ENCODE measurements at regions not wholly inside any gene's neighbourhood (a gene's known extent, or its start where the extent isn't known, plus 50 kb on each side); places are given as distances from the start of the nearest gene placed in this dataset.

DNA sequence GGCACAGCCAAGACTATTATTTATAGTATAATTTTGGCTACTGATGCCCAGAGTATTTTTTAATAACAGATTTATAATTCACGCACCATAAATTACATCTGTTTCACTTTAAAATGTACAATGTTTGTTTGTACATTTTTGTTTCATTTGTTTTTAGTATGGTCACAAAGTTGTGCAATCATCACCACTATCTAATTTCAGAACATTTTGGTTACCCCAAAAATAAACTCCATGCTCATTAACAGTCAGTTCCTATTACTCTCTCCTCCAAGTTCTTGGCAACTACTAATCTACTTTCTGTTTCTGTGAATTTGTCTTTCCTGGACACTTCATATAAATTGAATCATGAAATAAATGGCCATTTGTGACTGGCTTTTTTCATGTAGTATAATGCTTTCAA lies 176.7 kb downstream of the SH3BGRL start:
- Histone ChIP-seq H3K27me3 (ENCODE audit: control insufficient read depth, insufficient read depth, low read length) (no peaks in the 10 kb centered on the region), H3K9ac (no peak overlapping the region), H2AFZ (no peak overlapping the region), H3K9me3 (ENCODE audit: control insufficient read depth, low read length) (no peaks in the 10 kb centered on the region), H3K4me2 (ENCODE audit: low read length) (no peak overlapping the region), H3K36me3 (ENCODE audit: control insufficient read depth, insufficient read depth, low read length) (no peaks in the 10 kb centered on the region), H3K79me2 (no peaks in the 10 kb centered on the region), H3K27ac (no peak overlapping the region), H3K4me3 (ENCODE audit: low read depth, low read length) (no peak overlapping the region), H3K4me1 (no peaks in the 10 kb centered on the region)
- TF ChIP-seq, protein P1, sequence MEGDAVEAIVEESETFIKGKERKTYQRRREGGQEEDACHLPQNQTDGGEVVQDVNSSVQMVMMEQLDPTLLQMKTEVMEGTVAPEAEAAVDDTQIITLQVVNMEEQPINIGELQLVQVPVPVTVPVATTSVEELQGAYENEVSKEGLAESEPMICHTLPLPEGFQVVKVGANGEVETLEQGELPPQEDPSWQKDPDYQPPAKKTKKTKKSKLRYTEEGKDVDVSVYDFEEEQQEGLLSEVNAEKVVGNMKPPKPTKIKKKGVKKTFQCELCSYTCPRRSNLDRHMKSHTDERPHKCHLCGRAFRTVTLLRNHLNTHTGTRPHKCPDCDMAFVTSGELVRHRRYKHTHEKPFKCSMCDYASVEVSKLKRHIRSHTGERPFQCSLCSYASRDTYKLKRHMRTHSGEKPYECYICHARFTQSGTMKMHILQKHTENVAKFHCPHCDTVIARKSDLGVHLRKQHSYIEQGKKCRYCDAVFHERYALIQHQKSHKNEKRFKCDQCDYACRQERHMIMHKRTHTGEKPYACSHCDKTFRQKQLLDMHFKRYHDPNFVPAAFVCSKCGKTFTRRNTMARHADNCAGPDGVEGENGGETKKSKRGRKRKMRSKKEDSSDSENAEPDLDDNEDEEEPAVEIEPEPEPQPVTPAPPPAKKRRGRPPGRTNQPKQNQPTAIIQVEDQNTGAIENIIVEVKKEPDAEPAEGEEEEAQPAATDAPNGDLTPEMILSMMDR (IDR thresholded peaks at IDR 0.05) = no peak

DNA sequence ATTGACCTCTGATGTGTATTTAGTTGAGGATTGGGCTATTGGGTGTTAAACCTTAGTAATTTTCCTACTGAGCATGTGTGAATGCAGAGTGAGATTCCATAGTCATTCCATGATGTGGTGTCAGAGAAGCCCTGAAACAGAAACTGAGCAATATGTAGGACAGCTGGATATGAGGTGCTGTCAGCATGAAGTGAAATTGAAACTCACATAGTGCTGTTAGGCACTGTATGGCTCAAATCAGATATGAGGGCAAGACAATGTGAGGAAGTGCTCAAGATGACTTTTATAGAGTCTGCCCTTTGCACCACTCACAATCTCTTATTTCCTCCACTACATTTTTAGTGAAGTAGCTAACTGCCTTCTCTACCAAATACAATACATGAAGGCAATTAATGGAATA lies 188.3 kb downstream of the SH3BGRL start:
- Histone ChIP-seq H3K4me1 (no peaks in the 10 kb centered on the region), H3K36me3 (ENCODE audit: control insufficient read depth, insufficient read depth, low read length) (no peaks in the 10 kb centered on the region), H3K4me3 (ENCODE audit: low read depth, low read length) (no peak overlapping the region), H3K79me2 (no peaks in the 10 kb centered on the region), H3K4me2 (ENCODE audit: low read length) (no peak overlapping the region), H3K9ac (no peak overlapping the region), H2AFZ (no peak overlapping the region), H3K27me3 (ENCODE audit: control insufficient read depth, insufficient read depth, low read length) (no peaks in the 10 kb centered on the region), H3K9me3 (ENCODE audit: control insufficient read depth, low read length) (no peaks in the 10 kb centered on the region), H3K27ac (no peak overlapping the region)
- TF ChIP-seq, protein P1 (IDR thresholded peaks at IDR 0.05) = no peak

DNA sequence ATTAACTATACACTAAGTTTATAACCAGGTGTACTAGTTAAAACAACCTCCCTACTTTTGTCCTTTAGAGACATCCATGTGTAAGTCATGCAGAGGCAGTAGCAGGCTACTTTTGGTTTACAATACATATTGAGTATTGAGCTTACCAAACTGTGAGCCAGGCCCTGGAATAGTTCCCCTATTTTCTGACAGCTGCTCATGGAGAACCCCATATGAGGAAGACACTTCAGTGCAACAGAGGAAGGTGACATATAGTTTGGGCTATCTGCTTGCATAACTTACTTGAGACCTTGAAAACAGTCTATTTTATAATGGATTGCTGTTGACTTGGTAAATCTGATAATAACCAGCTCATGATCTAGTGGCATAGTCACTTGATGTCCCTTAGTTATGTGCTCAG lies 190.5 kb downstream of the SH3BGRL start:
- Histone ChIP-seq H3K9ac (no peak overlapping the region), H3K4me2 (ENCODE audit: low read length) (no peak overlapping the region), H2AFZ (no peak overlapping the region), H3K4me3 (ENCODE audit: low read depth, low read length) (no peak overlapping the region), H3K9me3 (ENCODE audit: control insufficient read depth, low read length) (no peaks in the 10 kb centered on the region), H3K36me3 (ENCODE audit: control insufficient read depth, insufficient read depth, low read length) (no peaks in the 10 kb centered on the region), H3K27me3 (ENCODE audit: control insufficient read depth, insufficient read depth, low read length) (no peaks in the 10 kb centered on the region), H3K27ac (no peak overlapping the region), H3K79me2 (no peaks in the 10 kb centered on the region), H3K4me1 (no peaks in the 10 kb centered on the region)
- TF ChIP-seq, protein P1 (IDR thresholded peaks at IDR 0.05) = no peak

DNA sequence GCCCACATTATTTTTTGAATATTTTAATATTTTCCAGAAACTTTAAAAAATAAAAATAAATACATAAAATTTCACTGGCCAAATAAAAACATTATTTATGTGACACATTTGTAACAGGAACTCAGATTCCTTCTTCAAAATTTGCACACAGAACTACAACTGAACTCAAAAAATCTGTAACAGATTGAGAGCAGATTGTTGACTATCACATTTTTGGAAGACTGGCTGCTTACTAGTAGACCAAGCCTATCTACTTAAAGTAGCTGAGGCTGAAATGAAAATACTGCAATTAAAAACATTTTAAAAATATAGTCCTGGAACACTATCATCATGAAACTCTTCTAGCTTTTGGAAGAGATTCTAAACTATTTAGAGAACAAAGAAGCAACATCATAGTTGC lies 203.9 kb downstream of the SH3BGRL start:
- no peaks in the 10 kb centered on the region for H3K79me2 ChIP-seq

DNA sequence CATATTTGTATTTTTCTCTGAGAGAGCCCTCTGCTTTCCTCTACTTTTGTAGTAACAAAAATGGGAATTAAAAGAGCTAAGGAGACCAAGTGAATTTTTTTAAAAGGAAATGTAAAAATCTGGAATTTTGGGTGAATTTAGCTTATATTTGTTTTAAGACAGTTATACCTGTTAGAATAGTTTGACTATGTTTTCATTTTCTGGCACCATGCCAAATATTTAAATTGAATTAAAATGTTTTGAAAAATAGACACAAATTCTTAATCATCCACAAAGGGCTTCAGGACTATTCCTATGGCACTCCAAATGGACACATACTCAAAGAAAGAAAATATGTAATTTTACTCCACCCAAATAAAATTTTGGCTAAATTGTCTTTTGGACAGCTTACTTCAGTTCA lies 209.6 kb downstream of the SH3BGRL start:
- H3K4me1 ChIP-seq = no peaks in the 10 kb centered on the region
- TF ChIP-seq, protein P1 (IDR thresholded peaks at IDR 0.05) = no peak
- no peaks in the 10 kb centered on the region for H3K79me2 ChIP-seq
- no peak overlapping the region for H3K9ac ChIP-seq
- H3K36me3 ChIP-seq (ENCODE audit: control insufficient read depth, insufficient read depth, low read length) = no peaks in the 10 kb centered on the region
- no peak overlapping the region for H3K4me3 ChIP-seq (ENCODE audit: low read depth, low read length)
- no peak overlapping the region for H3K27ac ChIP-seq
- no peaks in the 10 kb centered on the region for H3K9me3 ChIP-seq (ENCODE audit: control insufficient read depth, low read length)
- no peak overlapping the region for H3K4me2 ChIP-seq (ENCODE audit: low read length)
- no peaks in the 10 kb centered on the region for H3K27me3 ChIP-seq (ENCODE audit: control insufficient read depth, insufficient read depth, low read length)
- no peak overlapping the region for H2AFZ ChIP-seq

More for the DNA sequence above, 203.9 kb downstream of the SH3BGRL start:
- TF ChIP-seq, protein P1 (IDR thresholded peaks at IDR 0.05) = no peak
- Histone ChIP-seq H3K4me1 (no peaks in the 10 kb centered on the region), H3K9ac (no peak overlapping the region), H3K9me3 (ENCODE audit: control insufficient read depth, low read length) (no peaks in the 10 kb centered on the region), H3K4me2 (ENCODE audit: low read length) (no peak overlapping the region), H2AFZ (no peak overlapping the region), H3K27me3 (ENCODE audit: control insufficient read depth, insufficient read depth, low read length) (no peaks in the 10 kb centered on the region), H3K27ac (no peak overlapping the region), H3K36me3 (ENCODE audit: control insufficient read depth, insufficient read depth, low read length) (no peaks in the 10 kb centered on the region), H3K4me3 (ENCODE audit: low read depth, low read length) (no peak overlapping the region)

Data from parathyroid adenoma (tissue), 2 donors.